LNCaP clone FGC (cell line): ENCODE measurements at regions not wholly inside any gene's neighbourhood (a gene's known extent, or its start where the extent isn't known, plus 50 kb on each side); places are given as distances from the start of the nearest gene placed in this dataset.
A peak's percentile ranks its signal among the peaks of the same experiment; 100 is the strongest.

Experiments used
- DNase-seq: peaks from one replicate; pipeline ENCODE4 v3.0.0-alpha.2; 2011; ENCODE audit warnings: low read depth
- H3K4me3 ChIP-seq: 2 replicates; pipeline ENCODE4 v1.5.1; 2011; ENCODE audit warnings: mild to moderate bottlenecking, low read depth, low read length, control low read depth
- TF ChIP-seq, protein P1 (sequence below): IDR thresholded peaks from 2 replicates; pipeline ENCODE4 v1.5.1; 2012; ENCODE audit warnings: mild to moderate bottlenecking; ENCODE audit not compliant: control insufficient read depth, insufficient read depth; ENCODE audit errors: extremely low read depth

DNA sequence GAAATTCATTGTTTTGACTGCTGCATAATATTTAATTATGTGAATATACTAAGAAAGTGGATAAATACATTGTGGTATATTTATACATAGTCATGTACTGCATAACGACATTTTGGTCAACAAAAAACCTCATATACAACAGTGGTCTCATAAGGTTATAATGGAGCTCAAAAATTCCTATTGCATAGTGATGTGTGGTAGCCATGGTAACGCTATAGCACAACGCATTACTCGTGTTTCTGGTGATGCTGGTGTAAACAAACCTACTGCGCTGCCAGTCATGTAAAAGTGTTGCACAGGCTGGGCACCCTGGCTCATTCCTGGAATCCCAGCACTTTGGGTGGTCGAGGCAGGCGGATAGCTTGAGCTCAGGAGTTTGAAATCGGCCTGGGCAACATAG lies 52.6 kb upstream of the NHLH2 start:
- no peak for DNase-seq

GRCh38 chr1:115898020-115898419 lies 57.1 kb upstream of the NHLH2 start:
- no peak for DNase-seq
- H3K4me3 ChIP-seq: no peak overlapping the region
- TF ChIP-seq, protein P1, sequence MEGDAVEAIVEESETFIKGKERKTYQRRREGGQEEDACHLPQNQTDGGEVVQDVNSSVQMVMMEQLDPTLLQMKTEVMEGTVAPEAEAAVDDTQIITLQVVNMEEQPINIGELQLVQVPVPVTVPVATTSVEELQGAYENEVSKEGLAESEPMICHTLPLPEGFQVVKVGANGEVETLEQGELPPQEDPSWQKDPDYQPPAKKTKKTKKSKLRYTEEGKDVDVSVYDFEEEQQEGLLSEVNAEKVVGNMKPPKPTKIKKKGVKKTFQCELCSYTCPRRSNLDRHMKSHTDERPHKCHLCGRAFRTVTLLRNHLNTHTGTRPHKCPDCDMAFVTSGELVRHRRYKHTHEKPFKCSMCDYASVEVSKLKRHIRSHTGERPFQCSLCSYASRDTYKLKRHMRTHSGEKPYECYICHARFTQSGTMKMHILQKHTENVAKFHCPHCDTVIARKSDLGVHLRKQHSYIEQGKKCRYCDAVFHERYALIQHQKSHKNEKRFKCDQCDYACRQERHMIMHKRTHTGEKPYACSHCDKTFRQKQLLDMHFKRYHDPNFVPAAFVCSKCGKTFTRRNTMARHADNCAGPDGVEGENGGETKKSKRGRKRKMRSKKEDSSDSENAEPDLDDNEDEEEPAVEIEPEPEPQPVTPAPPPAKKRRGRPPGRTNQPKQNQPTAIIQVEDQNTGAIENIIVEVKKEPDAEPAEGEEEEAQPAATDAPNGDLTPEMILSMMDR: no peak

More for the DNA sequence above, 52.6 kb upstream of the NHLH2 start:
- TF ChIP-seq, protein P1: no peak
- H3K4me3 ChIP-seq: no peak overlapping the region

- H3K4me3 ChIP-seq: no peak overlapping the region
- no peak for DNase-seq
- TF ChIP-seq, protein P1: no peak
Observed at GRCh38 chr1:115900856-115901255, 59.9 kb upstream of the NHLH2 start.

DNA sequence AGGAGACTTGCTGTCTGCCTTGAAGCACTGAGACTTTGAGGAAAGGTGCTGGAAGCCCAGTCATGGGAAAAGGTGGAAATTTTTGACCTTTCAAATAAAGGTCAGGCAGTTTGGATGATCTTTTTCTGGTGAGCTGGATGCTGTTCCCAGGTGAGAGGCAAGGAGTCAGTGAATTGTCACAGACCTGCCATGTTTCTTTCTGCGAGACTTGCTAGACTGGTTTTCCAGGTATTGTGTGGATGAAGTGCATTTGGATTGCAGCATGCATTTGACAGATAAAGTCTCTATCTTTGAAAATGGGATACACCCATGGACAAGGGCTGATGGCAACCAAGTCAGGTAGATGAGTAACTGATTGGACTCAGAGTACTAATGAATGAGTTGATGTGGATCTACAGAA lies 65.7 kb upstream of the NHLH2 start:
- H3K4me3 ChIP-seq: no peak overlapping the region
- peak; percentile 40 for DNase-seq
- TF ChIP-seq, protein P1: no peak

DNA sequence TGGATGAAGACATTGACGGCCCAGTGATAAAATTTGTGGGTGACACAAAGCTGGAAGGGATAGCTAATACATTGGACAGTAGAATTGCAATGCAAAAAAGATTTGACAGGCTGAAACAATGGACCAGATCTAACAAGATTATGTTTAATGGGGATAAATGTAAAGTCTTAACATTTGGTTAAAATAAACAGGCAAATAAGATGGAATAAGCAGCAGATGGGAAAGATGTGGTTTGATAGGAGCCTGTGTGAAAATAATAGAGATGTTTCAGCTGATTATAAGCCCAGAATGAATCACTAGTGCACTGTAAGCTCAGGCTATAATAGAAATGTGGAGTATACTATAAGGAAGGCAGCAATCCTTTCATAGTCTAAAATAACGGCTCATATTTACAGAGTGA lies 66.2 kb upstream of the NHLH2 start:
- H3K4me3 ChIP-seq: no peak overlapping the region
- DNase-seq: no peak
- TF ChIP-seq, protein P1: no peak

- TF ChIP-seq, protein P1: no peak
- no peak overlapping the region for H3K4me3 ChIP-seq
- no peak for DNase-seq
Observed at GRCh38 chr1:115908565-115909274, 67.6 kb upstream of the SLC22A15 start.

DNA sequence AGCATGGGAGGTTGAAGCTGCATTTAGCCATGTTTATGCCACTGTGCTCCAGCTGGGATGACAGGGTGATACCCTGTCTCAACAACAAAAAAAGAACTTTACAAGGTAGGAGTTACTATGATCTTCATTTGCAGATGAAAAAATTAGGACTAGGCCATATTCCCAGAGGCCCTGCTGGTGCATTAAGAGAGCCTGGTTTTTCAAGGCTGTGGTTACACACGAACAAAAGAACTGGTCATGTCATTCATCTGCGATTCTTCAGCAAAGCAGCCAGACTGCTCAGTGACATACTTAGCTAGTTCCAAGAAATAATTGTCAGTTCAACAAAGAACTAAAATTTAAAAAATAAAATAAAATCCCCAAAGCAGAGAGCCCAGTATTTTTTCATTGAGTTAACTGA lies 66.1 kb upstream of the SLC22A15 start:
- no peak for DNase-seq
- TF ChIP-seq, protein P1: no peak
- no peak overlapping the region for H3K4me3 ChIP-seq
